ENCODE measurements at regions not wholly inside any gene's neighbourhood (a gene's known extent, or its start where the extent isn't known, plus 50 kb on each side); places are given as distances from the start of the nearest gene placed in this dataset.

DNA sequence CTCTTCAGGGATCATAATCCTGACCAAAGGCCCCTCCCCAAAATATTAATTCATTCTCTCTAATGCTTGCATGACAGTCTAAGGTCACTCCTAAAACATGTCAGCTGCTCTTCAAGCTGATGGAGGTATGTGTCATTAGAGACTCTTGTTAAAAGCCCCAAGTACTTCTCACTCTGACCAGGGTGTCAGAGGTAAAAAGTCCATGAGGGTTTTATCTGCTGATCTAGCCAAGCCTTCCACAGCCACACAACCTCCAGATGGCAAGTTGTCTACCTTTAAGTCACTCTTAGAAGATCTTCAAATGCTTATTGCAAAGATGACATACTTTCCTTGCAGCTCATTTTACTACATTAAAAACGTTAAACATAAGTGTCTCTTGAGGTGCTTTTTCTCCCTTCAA, 83.6 kb upstream of the ETAA1 start:
- TF ChIP-seq CTCF (IDR thresholded peaks at IDR 0.05; ENCODE audit: unreplicated experiment): no peak
- Mint-ChIP-seq H3K36me3 (ENCODE audit: insufficient read depth) (no peaks in the 10 kb centered on the region), H3K4me3 (ENCODE audit: low read depth) (no peak overlapping the region), H3K9me3 (ENCODE audit: low read depth) (no peaks in the 10 kb centered on the region), H3K27me3 (no peaks in the 10 kb centered on the region), H3K4me1 (ENCODE audit: low read depth) (peaks cover 12% of the 10 kb centered on the region), H3K27ac (no peak overlapping the region)
- no peak for DNase-seq (ENCODE audit: low spot score, unreplicated experiment)

DNA sequence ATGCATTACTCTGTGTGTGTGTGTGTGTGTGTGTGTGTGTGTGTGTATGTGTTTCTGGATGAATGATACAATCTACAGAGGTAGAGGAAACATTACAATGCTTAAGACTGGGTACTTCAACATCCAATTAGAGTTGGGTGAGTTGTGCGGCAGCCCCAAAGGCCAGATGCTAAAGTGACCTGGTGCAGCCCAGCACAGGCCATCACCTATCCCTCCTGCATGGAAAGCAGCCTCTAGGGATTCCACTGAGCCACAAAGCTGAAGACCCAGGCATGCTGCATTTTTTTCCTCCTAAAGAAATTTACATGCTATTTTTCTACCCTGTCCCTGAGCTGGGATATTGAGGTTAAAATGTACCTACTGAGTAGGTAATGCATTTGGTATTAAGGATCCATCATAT, 79.1 kb upstream of the ETAA1 start:
- DNase-seq (ENCODE audit: low spot score, unreplicated experiment): no peak
- no peaks in the 10 kb centered on the region for H3K9me3 Mint-ChIP-seq (ENCODE audit: low read depth)
- H3K4me3 Mint-ChIP-seq (ENCODE audit: low read depth): no peak overlapping the region
- no peaks in the 10 kb centered on the region for H3K27me3 Mint-ChIP-seq
- H3K27ac Mint-ChIP-seq: no peak overlapping the region
- H3K36me3 Mint-ChIP-seq (ENCODE audit: insufficient read depth): no peaks in the 10 kb centered on the region
- no peak for TF ChIP-seq CTCF (IDR thresholded peaks at IDR 0.05; ENCODE audit: unreplicated experiment)
- peaks cover 16% of the 10 kb centered on the region for H3K4me1 Mint-ChIP-seq (ENCODE audit: low read depth)

DNA sequence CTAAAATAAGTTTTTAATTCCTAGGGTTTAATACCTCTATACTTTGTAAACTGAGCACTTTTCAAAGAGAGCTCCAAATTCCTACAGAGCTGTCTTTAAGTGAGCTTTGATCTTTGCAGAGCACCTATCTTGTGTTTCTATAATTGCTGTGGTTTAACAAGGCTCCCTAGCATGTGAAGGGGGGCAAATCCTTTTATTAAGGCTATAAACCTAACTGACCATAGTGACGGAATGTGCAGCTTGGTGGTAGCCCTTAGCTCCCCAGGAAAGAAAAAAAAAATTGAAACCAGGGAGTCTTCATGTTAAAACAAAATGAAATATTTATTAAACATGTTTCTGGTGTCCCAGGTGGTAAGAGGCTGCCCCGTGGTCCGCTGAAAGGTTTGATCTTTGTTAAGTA, 78.6 kb upstream of the ETAA1 start:
- H3K27ac Mint-ChIP-seq: no peak overlapping the region
- no peak for DNase-seq (ENCODE audit: low spot score, unreplicated experiment)
- no peaks in the 10 kb centered on the region for H3K36me3 Mint-ChIP-seq (ENCODE audit: insufficient read depth)
- no peak for TF ChIP-seq CTCF (IDR thresholded peaks at IDR 0.05; ENCODE audit: unreplicated experiment)
- no peaks in the 10 kb centered on the region for H3K27me3 Mint-ChIP-seq
- no peaks in the 10 kb centered on the region for H3K9me3 Mint-ChIP-seq (ENCODE audit: low read depth)
- peaks cover 21% of the 10 kb centered on the region for H3K4me1 Mint-ChIP-seq (ENCODE audit: low read depth)
- H3K4me3 Mint-ChIP-seq (ENCODE audit: low read depth): no peak overlapping the region

DNA sequence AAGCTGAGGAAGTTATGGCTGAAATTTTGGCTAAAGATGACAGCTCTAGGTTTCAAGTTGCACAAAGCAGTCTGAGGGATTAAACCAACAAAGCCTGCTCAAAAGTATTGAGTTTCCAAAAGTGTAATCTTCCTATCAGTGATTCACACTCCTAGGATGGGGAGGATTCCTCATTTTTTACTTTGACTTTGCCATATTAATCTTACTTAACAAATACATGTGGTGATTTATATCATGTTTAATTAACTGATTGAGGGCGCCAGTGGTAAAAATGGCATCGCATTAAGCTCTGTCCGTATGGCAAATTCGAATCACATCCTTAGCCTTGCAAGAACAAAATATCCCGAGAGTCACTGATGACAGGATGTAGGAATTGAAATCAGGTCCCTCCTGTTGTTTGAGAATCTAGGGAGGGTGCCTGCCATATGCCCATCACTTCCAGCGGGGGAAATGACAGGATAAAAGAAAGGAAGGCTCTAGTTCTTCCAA, 78.1 kb upstream of the ETAA1 start:
- Mint-ChIP-seq H3K36me3 (ENCODE audit: insufficient read depth) (no peaks in the 10 kb centered on the region), H3K27me3 (no peaks in the 10 kb centered on the region), H3K27ac (no peak overlapping the region), H3K4me3 (ENCODE audit: low read depth) (no peak overlapping the region), H3K9me3 (ENCODE audit: low read depth) (no peaks in the 10 kb centered on the region), H3K4me1 (ENCODE audit: low read depth) (peaks cover 23% of the 10 kb centered on the region)
- DNase-seq (ENCODE audit: low spot score, unreplicated experiment): no peak
- TF ChIP-seq CTCF (IDR thresholded peaks at IDR 0.05; ENCODE audit: unreplicated experiment): no peak

DNA sequence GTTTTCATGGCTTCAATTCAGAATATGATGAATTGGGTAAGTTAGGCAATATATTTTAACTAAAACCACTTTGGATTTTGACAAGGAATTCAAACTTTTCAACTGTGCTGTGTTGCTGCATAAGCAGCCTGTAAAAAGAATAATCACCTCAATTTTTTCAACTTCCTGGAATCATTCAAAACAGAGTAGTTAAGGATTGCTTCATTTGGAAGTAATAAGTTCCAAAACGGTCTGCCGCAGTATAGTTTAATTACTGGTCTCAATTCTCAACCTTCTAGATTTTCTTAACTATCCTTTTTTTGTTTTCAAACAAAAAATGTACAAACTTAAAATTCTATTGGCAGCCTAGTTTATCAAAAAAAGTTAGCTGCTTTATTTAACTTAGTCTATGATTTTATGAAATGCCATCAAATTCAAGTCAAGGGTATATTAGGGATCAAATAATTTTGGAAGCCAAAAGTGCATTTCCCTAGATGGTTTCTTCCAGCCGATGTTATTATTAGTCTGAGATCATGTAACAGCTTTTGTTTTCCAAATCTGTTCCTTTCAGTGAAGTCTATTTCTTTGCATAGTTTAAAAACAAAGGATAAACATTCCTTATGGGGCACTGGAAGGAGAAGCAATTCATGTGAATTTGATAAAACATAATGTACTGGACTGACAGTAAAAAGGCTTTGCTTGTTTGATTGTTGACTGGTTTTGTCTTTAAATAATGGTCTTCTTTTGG, 76.1 kb upstream of the ETAA1 start:
- no peak for DNase-seq (ENCODE audit: low spot score, unreplicated experiment)
- H3K27ac Mint-ChIP-seq: peak overlapping the region; percentile 8
- no peak overlapping the region for H3K4me3 Mint-ChIP-seq (ENCODE audit: low read depth)

More for the DNA sequence above, 76.1 kb upstream of the ETAA1 start:
- H3K36me3 Mint-ChIP-seq (ENCODE audit: insufficient read depth): no peaks in the 10 kb centered on the region
- H3K4me1 Mint-ChIP-seq (ENCODE audit: low read depth): peaks cover 36% of the 10 kb centered on the region
- TF ChIP-seq CTCF (IDR thresholded peaks at IDR 0.05; ENCODE audit: unreplicated experiment): no peak
- H3K27me3 Mint-ChIP-seq: no peaks in the 10 kb centered on the region
- no peaks in the 10 kb centered on the region for H3K9me3 Mint-ChIP-seq (ENCODE audit: low read depth)
